HepG2 (cell line): ENCODE measurements at regions not wholly inside any gene's neighbourhood (a gene's known extent, or its start where the extent isn't known, plus 50 kb on each side); places are given as distances from the start of the nearest gene placed in this dataset.

Experiments used
- ATAC-seq: fragments of 200-7000 bp; cut with Tn5 transposase; 3 replicates; pipeline ENCODE4 v1.9.1; 2020; ENCODE audit warnings: mild to moderate bottlenecking, moderate library complexity
- BruUV-seq: library from RNA; stranded (reverse); fragments of 400-500 nt; replicated peaks from 2 replicates; lab custom pipeline; 2021; lab: Mats Ljungman, UMichigan
- CTCF ChIA-PET: fragments of 300-600 bp; formaldehyde crosslinking; extraction: SDS; loops from one replicate; lab custom pipeline; 2021; ENCODE audit warnings: low total read pairs, inconsistent platforms, low intra/inter-chr PET ratio; lab: Yijun Ruan, JAX
- POLR2A ChIA-PET: fragments of 350-600 bp; sonication (Branson Sonifier 250); formaldehyde crosslinking; loops from one replicate; lab custom pipeline; 2020; ENCODE audit warnings: antibody characterized with exemption, inconsistent platforms; lab: Yijun Ruan, JAX
- DNase-seq: peaks from one replicate; pipeline ENCODE4 v3.0.0-alpha.2; 2015; ENCODE audit warnings: low spot score
- FAIRE-seq: peaks from 3 replicates; lab custom pipeline; 2011; peaks lifted over from hg19 to GRCh38; lab: Jason Lieb, UNC
- H2AFZ ChIP-seq: one replicate; pipeline ENCODE4 v1.6.1; 2011; ENCODE audit warnings: low read length, inconsistent platforms
- H3K27ac ChIP-seq: fragments of 300-600 bp; 3 replicates; pipeline ENCODE4 v1.8.0; 2011; ENCODE audit warnings: mixed run types, mild to moderate bottlenecking, mixed read lengths, low read length, inconsistent platforms; ENCODE audit not compliant: insufficient read depth; ENCODE audit errors: extremely low read length
- H3K27me3 ChIP-seq, 2 experiments: fragments of 200-600 bp in 1 of 2; 2 replicates in 1 of 2; 3 replicates in 1 of 2; pipeline versions ENCODE4 v1.6.0 to v1.8.0; 2011; ENCODE audit warnings: low read length in 2 of 2, mild to moderate bottlenecking in 2 of 2, moderate library complexity in 2 of 2, inconsistent platforms in 1 of 2; ENCODE audit not compliant: insufficient read depth in 2 of 2, control insufficient read depth in 1 of 2
- H3K36me3 ChIP-seq, 2 experiments: fragments of 200-600 bp in 1 of 2; replicated peaks in 1 of 2; 2 replicates in 1 of 2; 3 replicates in 1 of 2; pipeline versions ENCODE4 v1.5.1 to v1.8.0; 2011; ENCODE audit warnings: low read length in 2 of 2, inconsistent platforms in 1 of 2; ENCODE audit not compliant: insufficient read depth in 2 of 2, control insufficient read depth in 1 of 2
- H3K4me1 ChIP-seq: 2 replicates; pipeline ENCODE4 v1.5.1; 2012; ENCODE audit warnings: low read length, inconsistent platforms; ENCODE audit not compliant: insufficient read depth
- H3K4me2 ChIP-seq: 2 replicates; pipeline ENCODE4 v1.6.0; 2011; ENCODE audit warnings: low read depth, low read length, inconsistent platforms
- H3K4me3 ChIP-seq, 3 experiments: fragments of 200-600 bp in 1 of 3; sonication (generic), shearing (Covaris generic) in 1 of 3; replicated peaks in 1 of 3; 2 replicates each; pipeline ENCODE4 v1.5.1; 2011 to 2016; ENCODE audit warnings: low read length in 3 of 3, inconsistent platforms in 2 of 3, low read depth in 2 of 3, mild to moderate bottlenecking in 2 of 3, control low read depth in 1 of 3, mixed read lengths in 1 of 3; ENCODE audit not compliant: insufficient read depth in 1 of 3
- H3K79me2 ChIP-seq: one replicate; pipeline ENCODE4 v1.6.1; 2011; ENCODE audit warnings: low read length, inconsistent platforms; ENCODE audit not compliant: insufficient read depth
- H3K9ac ChIP-seq: 2 replicates; pipeline ENCODE4 v1.6.0; 2011; ENCODE audit warnings: mild to moderate bottlenecking, low read depth, low read length, inconsistent platforms; ENCODE audit not compliant: insufficient read depth
- H3K9me3 ChIP-seq: 2 replicates; pipeline ENCODE4 v1.5.1; 2012; ENCODE audit warnings: mild to moderate bottlenecking, low read length
- H4K20me1 ChIP-seq: 2 replicates; pipeline ENCODE4 v1.6.0; 2011; ENCODE audit warnings: inconsistent platforms, mild to moderate bottlenecking, low read length, moderate library complexity; ENCODE audit not compliant: insufficient read depth
- CBX1 ChIP-seq: IDR thresholded peaks from one replicate; pipeline ENCODE4 v1.6.1; 2016; ENCODE audit warnings: antibody characterized with exemption, low read depth
- CC2D1A ChIP-seq: sonication (generic); formaldehyde crosslinking; IDR thresholded peaks from 2 replicates; pipeline ENCODE4 v1.8.1; 2023; ENCODE audit warnings: mild to moderate bottlenecking, missing genetic modification reagents
- GPN1 ChIP-seq: sonication (generic); formaldehyde crosslinking; IDR thresholded peaks from 2 replicates; pipeline ENCODE4 v1.5.1; 2020; ENCODE audit warnings: missing genetic modification reagents, borderline replicate concordance
- ZNF329 ChIP-seq: sonication (generic); formaldehyde crosslinking; IDR thresholded peaks from 2 replicates; pipeline ENCODE4 v1.9.0; 2021; ENCODE audit warnings: low read depth, mild to moderate bottlenecking, missing genetic modification reagents
- ZNF350 ChIP-seq: sonication (generic); formaldehyde crosslinking; IDR thresholded peaks from 2 replicates; pipeline ENCODE4 v1.4.0; 2020; ENCODE audit warnings: mild to moderate bottlenecking, low read depth, missing genetic modification reagents, borderline replicate concordance
- ZNF761 ChIP-seq: sonication (generic); formaldehyde crosslinking; conservative IDR thresholded peaks from 2 replicates; pipeline ENCODE4 v1.4.0; 2020; ENCODE audit warnings: mild to moderate bottlenecking, missing genetic modification reagents
- WGBS: methylation state at CpG from one replicate; pipeline ENCODE4 v1.1.6; 2017; ENCODE audit warnings: low lambda C conversion rate; 5-methylcytosine and 5-hydroxymethylcytosine counted together
- in situ Hi-C: cut with HindIII; loops from 2 replicates; pipeline ENCODE4 v1.10.0; 2017; ENCODE audit warnings: low pct_unique_long_range_greater_than_20kb; ENCODE audit not compliant: extremely low pct_ligation_motif_present
- intact Hi-C: fragments of 100-400 bp; cut with micrococcal nuclease; formaldehyde crosslinking; loops from one replicate; pipeline ENCODE4 v1.10.0; 2022; ENCODE audit not compliant: unreplicated experiment
- TF ChIP-seq, protein P1 (sequence below): sonication (generic); formaldehyde crosslinking; IDR thresholded peaks from 2 replicates; pipeline ENCODE4 v1.9.0; 2021; ENCODE audit warnings: mild to moderate bottlenecking, missing genetic modification reagents
- TF ChIP-seq, protein P2 (sequence below): sonication (generic); formaldehyde crosslinking; IDR thresholded peaks from 2 replicates; pipeline ENCODE4 v1.4.0; 2020; ENCODE audit warnings: mild to moderate bottlenecking, missing genetic modification reagents, borderline replicate concordance
- TF ChIP-seq, protein P3 (sequence below): sonication (generic); formaldehyde crosslinking; IDR thresholded peaks from 2 replicates; pipeline ENCODE4 v1.5.1; 2020; ENCODE audit warnings: missing genetic modification reagents, mild to moderate bottlenecking, borderline replicate concordance

DNA sequence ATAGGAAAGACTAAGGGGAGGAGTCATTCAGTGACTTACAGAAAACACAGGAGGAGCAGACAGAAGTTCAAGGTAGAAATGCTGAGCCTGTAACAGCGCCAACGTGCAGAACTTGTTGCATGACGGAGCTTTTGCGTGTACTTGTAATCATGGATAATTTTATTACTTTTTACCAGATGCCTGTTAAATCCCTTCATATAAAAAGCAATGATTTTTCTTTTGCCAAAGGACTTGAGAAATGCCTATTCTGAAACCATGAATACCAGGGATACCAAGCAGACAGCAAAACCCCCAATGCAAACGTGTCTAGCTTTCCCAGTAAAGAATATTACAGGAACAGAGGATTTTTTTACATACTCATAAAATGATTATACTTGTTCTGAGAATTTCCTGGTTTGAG is 163.6 kb upstream of the GSC start (continued):
- TF ChIP-seq ZNF329 (CRISPR knock-in tag) = no peak
- TF ChIP-seq ZNF350 (CRISPR knock-in tag) = no peak

DNA sequence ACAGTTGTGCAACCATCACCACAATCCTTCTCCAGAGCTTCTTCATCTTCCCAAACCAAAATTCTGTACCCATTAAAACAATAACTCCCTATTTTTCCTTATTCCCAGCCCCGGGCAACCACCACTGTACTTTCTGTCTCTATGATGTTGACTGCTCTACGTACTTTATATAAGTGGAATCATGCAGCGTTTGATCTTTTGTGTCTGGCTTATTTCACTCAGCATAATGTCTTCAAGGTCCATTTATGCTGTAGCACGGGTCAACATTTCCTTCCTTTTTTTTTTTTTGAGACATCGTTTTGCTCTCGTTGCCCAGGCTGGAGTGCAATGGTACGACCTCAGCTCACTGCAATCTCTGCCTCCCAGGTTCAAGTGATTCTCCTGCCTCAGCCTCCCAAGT is 162.7 kb upstream of the GSC start:
- DNase-seq (no peak), ATAC-seq (no peak), FAIRE-seq (no peak)
- intact Hi-C loops (no loop called here), in situ Hi-C loops (no loop called here)
- no peak overlapping the region for H2AFZ ChIP-seq
- no peaks in the 10 kb centered on the region for H3K79me2 ChIP-seq
- H3K36me3 ChIP-seq = no peaks in the 10 kb centered on the region
- H3K4me1 ChIP-seq = no peaks in the 10 kb centered on the region
- ChIA-PET CTCF (no interaction called here), POLR2A (no interaction called here)
- H4K20me1 ChIP-seq = no peaks in the 10 kb centered on the region
- H3K27ac ChIP-seq = no peak overlapping the region
- H3K4me2 ChIP-seq = no peak overlapping the region
- H3K27me3 ChIP-seq = peaks cover 6 to 52% of the 10 kb centered on the region in 2 experiments; a peak in 4 of 5 replicates
- 4% methylated on average over 7 of the region's 7 CpGs for WGBS
- H3K4me3 ChIP-seq = no peak overlapping the region
- no TSS peak for BruUV-seq
- H3K9ac ChIP-seq = no peak overlapping the region
- H3K9me3 ChIP-seq = no peaks in the 10 kb centered on the region
- TF ChIP-seq GPN1 (CRISPR knock-in tag) (no peak), CC2D1A (CRISPR knock-in tag) (no peak), ZNF761 (no peak), CBX1 (no peak)
- TF ChIP-seq, protein P1, sequence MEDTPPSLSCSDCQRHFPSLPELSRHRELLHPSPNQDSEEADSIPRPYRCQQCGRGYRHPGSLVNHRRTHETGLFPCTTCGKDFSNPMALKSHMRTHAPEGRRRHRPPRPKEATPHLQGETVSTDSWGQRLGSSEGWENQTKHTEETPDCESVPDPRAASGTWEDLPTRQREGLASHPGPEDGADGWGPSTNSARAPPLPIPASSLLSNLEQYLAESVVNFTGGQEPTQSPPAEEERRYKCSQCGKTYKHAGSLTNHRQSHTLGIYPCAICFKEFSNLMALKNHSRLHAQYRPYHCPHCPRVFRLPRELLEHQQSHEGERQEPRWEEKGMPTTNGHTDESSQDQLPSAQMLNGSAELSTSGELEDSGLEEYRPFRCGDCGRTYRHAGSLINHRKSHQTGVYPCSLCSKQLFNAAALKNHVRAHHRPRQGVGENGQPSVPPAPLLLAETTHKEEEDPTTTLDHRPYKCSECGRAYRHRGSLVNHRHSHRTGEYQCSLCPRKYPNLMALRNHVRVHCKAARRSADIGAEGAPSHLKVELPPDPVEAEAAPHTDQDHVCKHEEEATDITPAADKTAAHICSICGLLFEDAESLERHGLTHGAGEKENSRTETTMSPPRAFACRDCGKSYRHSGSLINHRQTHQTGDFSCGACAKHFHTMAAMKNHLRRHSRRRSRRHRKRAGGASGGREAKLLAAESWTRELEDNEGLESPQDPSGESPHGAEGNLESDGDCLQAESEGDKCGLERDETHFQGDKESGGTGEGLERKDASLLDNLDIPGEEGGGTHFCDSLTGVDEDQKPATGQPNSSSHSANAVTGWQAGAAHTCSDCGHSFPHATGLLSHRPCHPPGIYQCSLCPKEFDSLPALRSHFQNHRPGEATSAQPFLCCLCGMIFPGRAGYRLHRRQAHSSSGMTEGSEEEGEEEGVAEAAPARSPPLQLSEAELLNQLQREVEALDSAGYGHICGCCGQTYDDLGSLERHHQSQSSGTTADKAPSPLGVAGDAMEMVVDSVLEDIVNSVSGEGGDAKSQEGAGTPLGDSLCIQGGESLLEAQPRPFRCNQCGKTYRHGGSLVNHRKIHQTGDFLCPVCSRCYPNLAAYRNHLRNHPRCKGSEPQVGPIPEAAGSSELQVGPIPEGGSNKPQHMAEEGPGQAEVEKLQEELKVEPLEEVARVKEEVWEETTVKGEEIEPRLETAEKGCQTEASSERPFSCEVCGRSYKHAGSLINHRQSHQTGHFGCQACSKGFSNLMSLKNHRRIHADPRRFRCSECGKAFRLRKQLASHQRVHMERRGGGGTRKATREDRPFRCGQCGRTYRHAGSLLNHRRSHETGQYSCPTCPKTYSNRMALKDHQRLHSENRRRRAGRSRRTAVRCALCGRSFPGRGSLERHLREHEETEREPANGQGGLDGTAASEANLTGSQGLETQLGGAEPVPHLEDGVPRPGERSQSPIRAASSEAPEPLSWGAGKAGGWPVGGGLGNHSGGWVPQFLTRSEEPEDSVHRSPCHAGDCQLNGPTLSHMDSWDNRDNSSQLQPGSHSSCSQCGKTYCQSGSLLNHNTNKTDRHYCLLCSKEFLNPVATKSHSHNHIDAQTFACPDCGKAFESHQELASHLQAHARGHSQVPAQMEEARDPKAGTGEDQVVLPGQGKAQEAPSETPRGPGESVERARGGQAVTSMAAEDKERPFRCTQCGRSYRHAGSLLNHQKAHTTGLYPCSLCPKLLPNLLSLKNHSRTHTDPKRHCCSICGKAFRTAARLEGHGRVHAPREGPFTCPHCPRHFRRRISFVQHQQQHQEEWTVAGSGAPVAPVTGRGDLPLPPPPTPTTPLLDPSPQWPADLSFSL (CRISPR knock-in tag) = no peak
- TF ChIP-seq, protein P2, sequence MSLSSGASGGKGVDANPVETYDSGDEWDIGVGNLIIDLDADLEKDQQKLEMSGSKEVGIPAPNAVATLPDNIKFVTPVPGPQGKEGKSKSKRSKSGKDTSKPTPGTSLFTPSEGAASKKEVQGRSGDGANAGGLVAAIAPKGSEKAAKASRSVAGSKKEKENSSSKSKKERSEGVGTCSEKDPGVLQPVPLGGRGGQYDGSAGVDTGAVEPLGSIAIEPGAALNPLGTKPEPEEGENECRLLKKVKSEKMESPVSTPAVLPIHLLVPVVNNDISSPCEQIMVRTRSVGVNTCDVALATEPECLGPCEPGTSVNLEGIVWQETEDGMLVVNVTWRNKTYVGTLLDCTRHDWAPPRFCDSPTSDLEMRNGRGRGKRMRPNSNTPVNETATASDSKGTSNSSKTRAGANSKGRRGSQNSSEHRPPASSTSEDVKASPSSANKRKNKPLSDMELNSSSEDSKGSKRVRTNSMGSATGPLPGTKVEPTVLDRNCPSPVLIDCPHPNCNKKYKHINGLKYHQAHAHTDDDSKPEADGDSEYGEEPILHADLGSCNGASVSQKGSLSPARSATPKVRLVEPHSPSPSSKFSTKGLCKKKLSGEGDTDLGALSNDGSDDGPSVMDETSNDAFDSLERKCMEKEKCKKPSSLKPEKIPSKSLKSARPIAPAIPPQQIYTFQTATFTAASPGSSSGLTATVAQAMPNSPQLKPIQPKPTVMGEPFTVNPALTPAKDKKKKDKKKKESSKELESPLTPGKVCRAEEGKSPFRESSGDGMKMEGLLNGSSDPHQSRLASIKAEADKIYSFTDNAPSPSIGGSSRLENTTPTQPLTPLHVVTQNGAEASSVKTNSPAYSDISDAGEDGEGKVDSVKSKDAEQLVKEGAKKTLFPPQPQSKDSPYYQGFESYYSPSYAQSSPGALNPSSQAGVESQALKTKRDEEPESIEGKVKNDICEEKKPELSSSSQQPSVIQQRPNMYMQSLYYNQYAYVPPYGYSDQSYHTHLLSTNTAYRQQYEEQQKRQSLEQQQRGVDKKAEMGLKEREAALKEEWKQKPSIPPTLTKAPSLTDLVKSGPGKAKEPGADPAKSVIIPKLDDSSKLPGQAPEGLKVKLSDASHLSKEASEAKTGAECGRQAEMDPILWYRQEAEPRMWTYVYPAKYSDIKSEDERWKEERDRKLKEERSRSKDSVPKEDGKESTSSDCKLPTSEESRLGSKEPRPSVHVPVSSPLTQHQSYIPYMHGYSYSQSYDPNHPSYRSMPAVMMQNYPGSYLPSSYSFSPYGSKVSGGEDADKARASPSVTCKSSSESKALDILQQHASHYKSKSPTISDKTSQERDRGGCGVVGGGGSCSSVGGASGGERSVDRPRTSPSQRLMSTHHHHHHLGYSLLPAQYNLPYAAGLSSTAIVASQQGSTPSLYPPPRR (CRISPR knock-in tag) = no peak
- TF ChIP-seq, protein P3, sequence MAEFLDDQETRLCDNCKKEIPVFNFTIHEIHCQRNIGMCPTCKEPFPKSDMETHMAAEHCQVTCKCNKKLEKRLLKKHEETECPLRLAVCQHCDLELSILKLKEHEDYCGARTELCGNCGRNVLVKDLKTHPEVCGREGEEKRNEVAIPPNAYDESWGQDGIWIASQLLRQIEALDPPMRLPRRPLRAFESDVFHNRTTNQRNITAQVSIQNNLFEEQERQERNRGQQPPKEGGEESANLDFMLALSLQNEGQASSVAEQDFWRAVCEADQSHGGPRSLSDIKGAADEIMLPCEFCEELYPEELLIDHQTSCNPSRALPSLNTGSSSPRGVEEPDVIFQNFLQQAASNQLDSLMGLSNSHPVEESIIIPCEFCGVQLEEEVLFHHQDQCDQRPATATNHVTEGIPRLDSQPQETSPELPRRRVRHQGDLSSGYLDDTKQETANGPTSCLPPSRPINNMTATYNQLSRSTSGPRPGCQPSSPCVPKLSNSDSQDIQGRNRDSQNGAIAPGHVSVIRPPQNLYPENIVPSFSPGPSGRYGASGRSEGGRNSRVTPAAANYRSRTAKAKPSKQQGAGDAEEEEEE (CRISPR knock-in tag) = no peak
